ENCODE measurements at regions not wholly inside any gene's neighbourhood (a gene's known extent, or its start where the extent isn't known, plus 50 kb on each side); places are given as distances from the start of the nearest gene placed in this dataset.

DNA sequence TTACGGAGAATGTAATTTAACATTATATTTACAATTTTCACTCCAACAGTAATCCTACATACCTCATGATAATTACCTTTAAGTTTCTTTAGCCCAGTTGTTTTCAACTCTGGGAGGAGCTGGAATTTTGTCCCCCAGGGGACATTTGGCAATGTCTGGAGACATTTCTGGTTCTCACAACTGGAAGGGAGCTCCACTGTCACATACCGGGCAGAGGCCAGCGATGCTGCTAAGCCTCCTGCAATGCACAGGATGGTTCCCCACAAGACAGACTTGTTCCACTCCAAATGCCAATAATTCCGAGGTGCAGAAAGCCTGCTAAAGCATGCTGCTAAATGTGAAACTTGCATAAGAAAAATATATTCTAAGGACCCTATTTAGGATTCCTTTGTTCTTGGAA is 251.1 kb upstream of the IRX5 start:
- no peaks in the 10 kb centered on the region for H3K9me3 ChIP-seq (ENCODE audit: control insufficient read depth, insufficient read depth, low read depth, low read length)
- ChIA-PET POLR2A (no interaction called here), CTCF (interaction anchor here (1.0 kb wide), 1 partner anchor 64 kb away, joined by 3 read pairs; no protein-coding TSS in a partner anchor)
- TF ChIP-seq ZNF157 (tag by site-specific recombination; IDR thresholded peaks at IDR 0.05) (no peak), ZNF37A (tag by site-specific recombination; IDR thresholded peaks at IDR 0.05) (no peak), ZFP37 (tag by site-specific recombination; IDR thresholded peaks at IDR 0.05) (no peak), ZNF768 (tag by site-specific recombination; IDR thresholded peaks at IDR 0.05) (no peak), GFI1B (tag by site-specific recombination; IDR thresholded peaks at IDR 0.05) (no peak), ZNF48 (tag by site-specific recombination; IDR thresholded peaks at IDR 0.05) (no peak), ZNF76 (tag by site-specific recombination; IDR thresholded peaks at IDR 0.05; ENCODE audit: borderline replicate concordance, low read depth) (no peak), ZNF2 (tag by site-specific recombination; IDR thresholded peaks at IDR 0.05) (no peak), HOXA7 (CRISPR knock-in tag; IDR thresholded peaks at IDR 0.05; ENCODE audit: borderline replicate concordance) (no peak), ZSCAN23 (tag by site-specific recombination; IDR thresholded peaks at IDR 0.05) (no peak), ZNF549 (tag by site-specific recombination; IDR thresholded peaks at IDR 0.05) (no peak)
- TF ChIP-seq, protein P1, sequence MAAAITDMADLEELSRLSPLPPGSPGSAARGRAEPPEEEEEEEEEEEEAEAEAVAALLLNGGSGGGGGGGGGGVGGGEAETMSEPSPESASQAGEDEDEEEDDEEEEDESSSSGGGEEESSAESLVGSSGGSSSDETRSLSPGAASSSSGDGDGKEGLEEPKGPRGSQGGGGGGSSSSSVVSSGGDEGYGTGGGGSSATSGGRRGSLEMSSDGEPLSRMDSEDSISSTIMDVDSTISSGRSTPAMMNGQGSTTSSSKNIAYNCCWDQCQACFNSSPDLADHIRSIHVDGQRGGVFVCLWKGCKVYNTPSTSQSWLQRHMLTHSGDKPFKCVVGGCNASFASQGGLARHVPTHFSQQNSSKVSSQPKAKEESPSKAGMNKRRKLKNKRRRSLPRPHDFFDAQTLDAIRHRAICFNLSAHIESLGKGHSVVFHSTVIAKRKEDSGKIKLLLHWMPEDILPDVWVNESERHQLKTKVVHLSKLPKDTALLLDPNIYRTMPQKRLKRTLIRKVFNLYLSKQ (tag by site-specific recombination; IDR thresholded peaks at IDR 0.05; ENCODE audit: borderline replicate concordance) = no peak
- TF ChIP-seq, protein P2, sequence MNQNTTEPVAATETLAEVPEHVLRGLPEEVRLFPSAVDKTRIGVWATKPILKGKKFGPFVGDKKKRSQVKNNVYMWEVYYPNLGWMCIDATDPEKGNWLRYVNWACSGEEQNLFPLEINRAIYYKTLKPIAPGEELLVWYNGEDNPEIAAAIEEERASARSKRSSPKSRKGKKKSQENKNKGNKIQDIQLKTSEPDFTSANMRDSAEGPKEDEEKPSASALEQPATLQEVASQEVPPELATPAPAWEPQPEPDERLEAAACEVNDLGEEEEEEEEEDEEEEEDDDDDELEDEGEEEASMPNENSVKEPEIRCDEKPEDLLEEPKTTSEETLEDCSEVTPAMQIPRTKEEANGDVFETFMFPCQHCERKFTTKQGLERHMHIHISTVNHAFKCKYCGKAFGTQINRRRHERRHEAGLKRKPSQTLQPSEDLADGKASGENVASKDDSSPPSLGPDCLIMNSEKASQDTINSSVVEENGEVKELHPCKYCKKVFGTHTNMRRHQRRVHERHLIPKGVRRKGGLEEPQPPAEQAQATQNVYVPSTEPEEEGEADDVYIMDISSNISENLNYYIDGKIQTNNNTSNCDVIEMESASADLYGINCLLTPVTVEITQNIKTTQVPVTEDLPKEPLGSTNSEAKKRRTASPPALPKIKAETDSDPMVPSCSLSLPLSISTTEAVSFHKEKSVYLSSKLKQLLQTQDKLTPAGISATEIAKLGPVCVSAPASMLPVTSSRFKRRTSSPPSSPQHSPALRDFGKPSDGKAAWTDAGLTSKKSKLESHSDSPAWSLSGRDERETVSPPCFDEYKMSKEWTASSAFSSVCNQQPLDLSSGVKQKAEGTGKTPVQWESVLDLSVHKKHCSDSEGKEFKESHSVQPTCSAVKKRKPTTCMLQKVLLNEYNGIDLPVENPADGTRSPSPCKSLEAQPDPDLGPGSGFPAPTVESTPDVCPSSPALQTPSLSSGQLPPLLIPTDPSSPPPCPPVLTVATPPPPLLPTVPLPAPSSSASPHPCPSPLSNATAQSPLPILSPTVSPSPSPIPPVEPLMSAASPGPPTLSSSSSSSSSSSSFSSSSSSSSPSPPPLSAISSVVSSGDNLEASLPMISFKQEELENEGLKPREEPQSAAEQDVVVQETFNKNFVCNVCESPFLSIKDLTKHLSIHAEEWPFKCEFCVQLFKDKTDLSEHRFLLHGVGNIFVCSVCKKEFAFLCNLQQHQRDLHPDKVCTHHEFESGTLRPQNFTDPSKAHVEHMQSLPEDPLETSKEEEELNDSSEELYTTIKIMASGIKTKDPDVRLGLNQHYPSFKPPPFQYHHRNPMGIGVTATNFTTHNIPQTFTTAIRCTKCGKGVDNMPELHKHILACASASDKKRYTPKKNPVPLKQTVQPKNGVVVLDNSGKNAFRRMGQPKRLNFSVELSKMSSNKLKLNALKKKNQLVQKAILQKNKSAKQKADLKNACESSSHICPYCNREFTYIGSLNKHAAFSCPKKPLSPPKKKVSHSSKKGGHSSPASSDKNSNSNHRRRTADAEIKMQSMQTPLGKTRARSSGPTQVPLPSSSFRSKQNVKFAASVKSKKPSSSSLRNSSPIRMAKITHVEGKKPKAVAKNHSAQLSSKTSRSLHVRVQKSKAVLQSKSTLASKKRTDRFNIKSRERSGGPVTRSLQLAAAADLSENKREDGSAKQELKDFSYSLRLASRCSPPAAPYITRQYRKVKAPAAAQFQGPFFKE (tag by site-specific recombination; IDR thresholded peaks at IDR 0.05; ENCODE audit: borderline replicate concordance) = no peak
- TF ChIP-seq, protein P3, sequence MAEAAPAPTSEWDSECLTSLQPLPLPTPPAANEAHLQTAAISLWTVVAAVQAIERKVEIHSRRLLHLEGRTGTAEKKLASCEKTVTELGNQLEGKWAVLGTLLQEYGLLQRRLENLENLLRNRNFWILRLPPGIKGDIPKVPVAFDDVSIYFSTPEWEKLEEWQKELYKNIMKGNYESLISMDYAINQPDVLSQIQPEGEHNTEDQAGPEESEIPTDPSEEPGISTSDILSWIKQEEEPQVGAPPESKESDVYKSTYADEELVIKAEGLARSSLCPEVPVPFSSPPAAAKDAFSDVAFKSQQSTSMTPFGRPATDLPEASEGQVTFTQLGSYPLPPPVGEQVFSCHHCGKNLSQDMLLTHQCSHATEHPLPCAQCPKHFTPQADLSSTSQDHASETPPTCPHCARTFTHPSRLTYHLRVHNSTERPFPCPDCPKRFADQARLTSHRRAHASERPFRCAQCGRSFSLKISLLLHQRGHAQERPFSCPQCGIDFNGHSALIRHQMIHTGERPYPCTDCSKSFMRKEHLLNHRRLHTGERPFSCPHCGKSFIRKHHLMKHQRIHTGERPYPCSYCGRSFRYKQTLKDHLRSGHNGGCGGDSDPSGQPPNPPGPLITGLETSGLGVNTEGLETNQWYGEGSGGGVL (tag by site-specific recombination; IDR thresholded peaks at IDR 0.05) = no peak
- TF ChIP-seq, protein P4, sequence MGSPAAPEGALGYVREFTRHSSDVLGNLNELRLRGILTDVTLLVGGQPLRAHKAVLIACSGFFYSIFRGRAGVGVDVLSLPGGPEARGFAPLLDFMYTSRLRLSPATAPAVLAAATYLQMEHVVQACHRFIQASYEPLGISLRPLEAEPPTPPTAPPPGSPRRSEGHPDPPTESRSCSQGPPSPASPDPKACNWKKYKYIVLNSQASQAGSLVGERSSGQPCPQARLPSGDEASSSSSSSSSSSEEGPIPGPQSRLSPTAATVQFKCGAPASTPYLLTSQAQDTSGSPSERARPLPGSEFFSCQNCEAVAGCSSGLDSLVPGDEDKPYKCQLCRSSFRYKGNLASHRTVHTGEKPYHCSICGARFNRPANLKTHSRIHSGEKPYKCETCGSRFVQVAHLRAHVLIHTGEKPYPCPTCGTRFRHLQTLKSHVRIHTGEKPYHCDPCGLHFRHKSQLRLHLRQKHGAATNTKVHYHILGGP (tag by site-specific recombination; IDR thresholded peaks at IDR 0.05) = no peak
- no peaks in the 10 kb centered on the region for H3K4me1 ChIP-seq (ENCODE audit: control insufficient read depth, insufficient read depth, low read length)
- H3K27ac ChIP-seq (ENCODE audit: extremely low read depth, low read depth, low read length) = no peak overlapping the region
- no peaks in the 10 kb centered on the region for H3K36me3 ChIP-seq (ENCODE audit: control insufficient read depth in 2 of 2, insufficient read depth in 1 of 2, low read length in 2 of 2)
- no peak overlapping the region for H3K4me3 ChIP-seq (ENCODE audit: low read depth, low read length)
